Pons (tissue), 1 donor: ENCODE measurements at regions not wholly inside any gene's neighbourhood (a gene's known extent, or its start where the extent isn't known, plus 50 kb on each side); places are given as distances from the start of the nearest gene placed in this dataset.
A peak's percentile ranks its signal among the peaks of the same experiment; 100 is the strongest.

ENCODE experiments used
- DNase-seq: peaks from one replicate; pipeline ENCODE4 v3.0.0-alpha.2; 2016; ENCODE audit warnings: low spot score

DNA sequence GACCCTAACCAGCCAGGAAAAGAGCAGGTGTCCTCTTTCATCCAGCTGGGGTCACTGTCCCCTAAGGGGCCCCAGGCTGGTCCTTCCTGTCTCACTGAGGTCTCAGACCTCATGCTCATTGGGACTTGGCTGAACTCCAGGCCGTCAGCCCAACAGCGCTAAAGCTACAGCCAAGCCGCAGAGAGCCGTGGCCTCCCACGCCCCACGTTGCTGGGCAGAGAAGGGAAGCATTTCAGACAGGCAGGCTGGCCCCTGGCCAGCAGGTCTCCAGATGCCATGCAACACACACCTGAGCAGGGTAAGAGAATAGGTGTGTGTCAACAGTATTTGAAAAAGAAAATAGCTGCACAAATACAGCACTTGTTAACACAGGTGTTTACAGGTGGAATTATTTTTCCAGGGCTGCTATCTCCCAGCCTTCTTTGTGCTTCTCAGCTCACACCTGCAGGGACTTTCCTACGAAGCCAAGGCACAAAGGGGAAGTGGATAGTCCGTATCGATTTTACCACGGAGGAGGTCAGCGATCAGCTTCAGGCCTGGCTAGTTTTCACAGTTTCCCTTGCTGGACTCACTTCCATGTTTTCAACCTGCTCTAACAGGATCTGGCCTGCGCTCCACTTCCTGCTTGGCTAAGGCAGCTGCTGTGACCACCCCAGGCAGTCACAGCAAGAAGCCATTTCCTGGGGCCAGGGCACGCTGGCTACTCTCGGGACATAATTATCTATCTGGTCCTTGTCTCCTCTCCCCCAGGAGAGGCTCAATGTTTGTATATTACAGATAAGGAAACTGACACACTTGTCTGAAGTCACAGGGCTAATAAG is 156.1 kb upstream of the ID2 start:
- peak; percentile 81 for DNase-seq

DNA sequence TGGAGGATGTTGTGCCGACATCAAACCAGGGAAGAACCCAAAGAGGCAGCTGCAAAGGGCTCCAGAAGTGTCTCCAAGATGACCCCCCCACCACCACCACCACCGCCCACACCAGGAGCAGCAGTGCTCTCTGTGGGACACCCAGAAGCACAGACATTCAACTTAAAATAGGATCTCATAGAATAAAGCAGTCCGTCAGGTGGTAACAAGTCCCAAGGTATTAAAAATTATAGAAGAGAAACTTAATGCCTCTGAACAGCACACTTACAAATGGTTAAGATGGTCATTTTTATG is 155.5 kb upstream of the ID2 start:
- DNase-seq = no peak

DNA sequence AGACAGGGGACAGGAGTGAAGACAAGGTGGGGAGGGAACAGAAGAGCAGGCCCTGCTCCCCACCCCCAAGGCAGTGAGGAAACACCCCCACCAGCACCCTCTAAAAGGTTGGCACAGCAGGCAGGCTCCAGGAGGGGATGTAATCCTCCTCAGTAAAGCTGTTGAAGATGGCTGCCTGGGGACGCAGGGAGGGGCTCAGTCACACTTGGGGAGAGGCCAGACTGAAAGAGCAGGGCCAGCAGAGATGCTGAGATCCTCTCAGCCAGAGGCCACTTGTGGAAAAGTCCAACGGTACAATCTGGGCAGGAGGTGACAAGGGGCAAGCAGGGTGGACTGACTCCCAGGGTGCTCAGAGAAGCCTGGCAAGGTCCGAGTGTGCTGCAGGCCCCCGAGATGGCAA is 154.8 kb upstream of the ID2 start:
- DNase-seq = no peak

- no peak for DNase-seq
Observed at GRCh38 chr2:8527676-8528075, 154.2 kb upstream of the ID2 start.

GRCh38 chr2:8528863-8529262 is 153.0 kb upstream of the ID2 start:
- DNase-seq = no peak

DNA sequence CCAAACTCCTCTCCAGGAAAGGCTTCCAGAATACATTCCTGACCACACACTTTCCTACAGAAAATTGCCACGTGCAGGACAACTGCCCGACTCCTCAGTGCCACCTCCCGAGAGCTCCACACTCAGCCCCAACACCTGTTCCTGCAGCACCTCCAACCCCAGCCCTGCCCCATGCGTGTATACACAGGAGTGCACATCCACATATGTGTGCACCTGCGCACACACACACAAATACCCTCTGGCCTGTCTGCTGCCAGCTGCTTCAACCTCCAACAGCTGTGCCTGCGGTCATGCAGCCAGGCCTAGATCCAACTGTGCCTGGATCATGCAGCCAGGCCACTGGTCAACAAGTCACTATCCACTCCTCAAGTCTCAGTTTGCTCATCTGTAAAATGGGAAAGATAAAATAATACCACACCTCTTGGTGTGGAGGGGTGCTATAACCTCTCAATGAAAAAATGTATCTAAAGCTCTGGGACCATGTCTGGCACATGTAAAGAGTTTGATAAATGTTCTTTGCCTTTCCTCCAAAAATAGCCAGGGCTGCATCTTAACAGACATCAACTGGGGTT is 152.1 kb upstream of the ID2 start:
- no peak for DNase-seq

GRCh38 chr2:8531481-8531880 is 150.4 kb upstream of the ID2 start:
- no peak for DNase-seq

GRCh38 chr2:8532438-8532837 is 149.4 kb upstream of the ID2 start:
- no peak for DNase-seq

DNA sequence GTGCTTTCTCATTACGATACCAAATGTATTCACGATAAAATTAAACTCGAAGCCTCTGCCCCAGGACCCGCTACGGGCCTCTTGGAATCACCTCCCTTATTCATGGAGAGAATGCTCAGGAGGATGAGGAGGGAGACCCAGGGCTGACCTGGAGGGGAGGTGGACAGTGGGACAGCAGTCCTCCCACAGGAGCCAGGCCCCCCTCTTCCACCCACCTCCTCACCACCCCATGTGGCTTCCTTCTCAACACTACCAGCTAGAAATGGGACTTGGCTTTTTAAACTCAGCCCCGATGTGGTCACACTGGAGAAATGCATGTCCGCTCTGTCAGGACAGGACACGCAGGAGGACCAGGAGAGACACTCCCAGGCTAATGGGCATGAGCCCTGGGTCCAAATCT is 147.9 kb upstream of the ID2 start:
- DNase-seq = no peak

GRCh38 chr2:8534386-8534728 is 147.5 kb upstream of the ID2 start:
- DNase-seq = no peak

GRCh38 chr2:8534729-8535468 is 147.0 kb upstream of the ID2 start:
- peak; percentile 66 for DNase-seq

DNA sequence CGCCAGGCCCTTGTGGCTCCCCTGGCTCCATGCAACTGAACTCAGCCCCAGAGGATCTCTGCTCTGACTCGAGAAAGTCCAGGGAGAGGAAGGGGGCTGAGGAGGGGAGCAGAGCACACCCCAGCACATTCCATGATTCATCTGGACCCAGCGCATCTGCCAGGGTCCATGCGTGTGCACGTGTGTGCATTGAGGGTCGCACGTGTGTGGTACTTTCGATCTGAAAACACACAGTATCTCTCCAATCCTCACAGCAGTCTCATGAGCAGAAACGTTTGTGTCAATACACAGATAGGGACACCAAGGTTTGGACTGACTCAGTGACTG is 146.4 kb upstream of the ID2 start:
- DNase-seq = no peak

GRCh38 chr2:8535821-8536685 is 145.8 kb upstream of the ID2 start:
- DNase-seq = no peak

DNA sequence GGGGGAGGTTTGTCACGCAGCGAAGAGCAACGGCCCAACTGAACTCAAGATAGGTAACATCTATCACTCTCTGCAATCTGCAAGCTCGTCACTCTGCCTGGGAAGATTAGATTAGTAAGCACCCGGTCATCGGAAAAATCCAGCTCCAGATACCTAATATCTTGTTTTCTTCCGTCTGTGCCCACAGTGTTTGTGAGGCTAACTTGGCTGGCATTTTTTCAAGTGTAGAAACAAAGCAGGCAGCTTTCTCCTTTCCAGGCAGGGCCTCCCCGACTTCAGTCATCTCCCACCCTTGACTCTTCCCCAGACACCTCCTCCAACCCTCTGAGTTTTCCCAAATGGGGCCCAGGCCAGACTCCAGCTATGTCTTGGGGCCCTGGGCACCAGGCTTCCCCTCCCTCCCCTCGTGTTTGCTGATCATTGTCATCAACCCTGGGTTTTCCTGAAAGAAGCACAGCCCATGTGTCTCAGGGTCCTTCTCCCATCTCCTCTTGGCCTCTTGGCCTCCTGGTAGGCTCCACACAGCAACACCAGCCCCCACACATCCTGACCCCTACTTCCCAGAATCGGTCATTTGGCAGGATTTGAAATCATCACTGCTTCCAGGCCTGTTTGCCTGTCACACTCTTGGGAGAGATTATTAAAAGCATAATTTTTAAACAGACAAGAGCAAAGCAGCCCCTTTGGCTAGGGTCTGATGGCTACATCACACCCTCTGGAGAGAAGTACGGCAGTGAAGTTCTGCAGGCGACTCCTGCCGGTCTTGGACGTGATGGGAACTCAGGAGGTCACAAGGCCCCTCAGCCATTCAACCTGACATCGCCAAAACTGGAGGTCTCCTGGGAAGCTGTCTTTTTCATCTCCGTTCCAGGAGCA is 144.9 kb upstream of the ID2 start:
- DNase-seq = no peak

- DNase-seq = no peak
Observed at GRCh38 chr2:8537562-8538155, 144.2 kb upstream of the ID2 start.

- DNase-seq = no peak
Observed at GRCh38 chr2:8538531-8538930, 143.3 kb upstream of the ID2 start.

DNA sequence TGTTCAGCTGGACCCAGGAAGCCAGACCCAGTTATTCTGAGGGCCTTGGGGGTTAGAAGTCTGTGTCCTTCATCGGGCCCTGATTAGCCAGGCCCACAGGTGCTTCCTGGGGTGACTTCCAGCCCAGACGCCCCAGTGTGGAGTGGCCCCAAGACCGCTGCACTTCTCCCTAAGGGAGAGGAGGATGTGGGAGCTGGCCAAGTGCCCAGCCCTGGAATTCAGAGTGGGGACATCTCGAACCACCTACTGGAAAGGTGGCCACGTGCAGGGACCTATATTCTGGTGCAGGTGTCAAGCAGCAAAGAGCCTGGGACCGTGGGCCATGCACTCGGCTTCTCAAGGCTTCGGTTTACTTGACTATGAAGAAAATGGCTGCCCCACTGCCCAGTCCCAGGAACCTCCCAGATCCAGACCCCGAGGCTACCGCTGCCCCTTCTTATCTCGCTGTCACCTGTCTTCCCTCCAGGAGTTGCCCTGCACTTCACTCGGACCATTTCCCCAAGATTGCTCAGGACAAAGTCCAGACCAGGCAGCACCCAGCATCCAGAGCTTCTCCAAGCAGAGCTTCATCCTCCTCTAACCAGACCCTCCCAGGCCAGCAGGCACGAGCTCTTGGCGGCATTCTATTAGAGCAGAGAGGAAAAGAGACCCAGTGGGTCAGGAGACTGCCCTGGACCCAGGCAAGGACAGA is 142.8 kb upstream of the ID2 start:
- no peak for DNase-seq

DNA sequence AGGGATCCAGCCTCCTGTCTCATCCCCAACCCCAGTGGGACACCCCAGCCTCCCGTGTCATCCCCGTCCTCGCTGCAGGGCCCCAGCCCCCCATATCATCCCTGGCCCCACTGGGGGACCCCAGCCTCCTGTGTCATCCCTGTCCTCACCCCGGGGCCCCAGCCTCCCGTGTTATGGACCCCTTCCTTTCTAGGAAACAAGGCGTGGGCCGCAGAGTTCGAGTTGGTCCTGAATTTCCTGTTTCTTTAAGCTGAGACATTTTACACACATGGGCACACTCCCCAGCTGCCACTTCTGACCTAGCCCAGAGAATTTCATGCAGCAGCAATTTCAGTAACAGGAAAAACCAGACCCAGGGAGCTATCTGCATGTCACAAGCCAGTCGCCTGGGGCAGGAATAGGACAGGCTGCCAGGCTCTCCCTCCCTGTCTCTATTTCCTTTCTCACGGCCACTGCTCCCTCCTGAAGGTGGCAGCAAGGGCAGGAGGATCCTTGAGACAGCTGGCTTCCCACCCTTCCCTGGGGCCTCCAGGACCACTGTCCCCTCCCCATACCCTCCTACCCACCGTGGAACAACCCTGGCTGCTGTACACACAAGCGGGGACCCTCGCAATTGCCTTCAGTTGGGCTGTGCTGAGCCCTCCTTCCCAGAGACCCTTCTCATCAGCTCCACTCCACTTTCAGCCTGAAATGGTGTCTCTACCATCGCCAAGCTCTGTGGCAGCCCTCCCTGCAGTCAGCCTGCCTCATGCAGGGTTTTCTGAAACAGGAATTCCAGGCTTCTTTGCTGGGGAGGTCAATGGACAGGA is 141.9 kb upstream of the ID2 start:
- no peak for DNase-seq

DNA sequence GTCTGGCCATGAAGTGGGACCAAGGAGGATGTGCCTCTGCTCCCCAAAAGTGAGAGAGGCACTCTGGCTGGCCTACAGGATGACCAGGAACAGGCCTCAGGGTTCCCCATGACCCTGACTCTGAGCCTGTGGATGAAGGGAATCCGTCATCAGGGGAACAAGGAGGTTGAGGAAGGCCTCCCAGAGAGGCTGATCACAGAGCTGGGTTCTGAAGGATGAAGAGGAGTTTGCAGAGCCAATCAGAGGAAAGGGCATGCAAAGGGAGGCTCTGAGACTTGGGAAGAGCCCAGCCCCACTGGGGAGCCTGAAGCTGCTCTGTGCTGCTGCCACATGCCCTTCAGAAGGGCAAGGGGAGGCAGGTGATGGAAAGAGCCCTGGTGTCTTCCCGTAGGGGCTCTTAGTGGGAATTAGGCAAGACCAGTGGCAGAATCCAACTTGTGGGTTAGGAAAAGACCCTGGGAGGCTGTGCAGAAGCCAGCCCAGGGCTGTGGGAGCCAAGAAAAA is 141.3 kb upstream of the ID2 start:
- no peak for DNase-seq

DNA sequence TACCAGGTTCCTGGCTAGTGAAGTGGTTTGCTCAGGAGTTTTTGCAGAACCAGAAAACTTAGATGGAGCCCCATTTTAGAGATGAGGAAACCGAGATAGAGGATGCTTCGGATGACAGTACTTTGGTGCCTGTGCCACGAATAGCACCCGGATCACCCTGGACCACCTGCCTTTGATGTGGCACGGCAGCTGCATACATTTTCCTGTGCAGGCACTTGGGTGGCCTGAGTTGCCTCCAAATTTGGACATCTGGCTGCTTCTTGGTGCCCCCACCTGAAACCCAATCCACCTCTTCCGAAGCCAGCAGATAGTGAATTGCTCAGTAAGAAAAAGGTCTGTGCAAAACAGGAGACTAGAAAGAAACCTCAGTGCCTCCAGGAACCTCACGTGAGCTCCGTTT is 140.6 kb upstream of the ID2 start:
- no peak for DNase-seq
